C4-2B (cell line): ENCODE measurements at regions not wholly inside any gene's neighbourhood (a gene's known extent, or its start where the extent isn't known, plus 50 kb on each side); places are given as distances from the start of the nearest gene placed in this dataset.

Source experiments
- CTCF ChIP-seq: fragments of 450-650 bp; conservative IDR thresholded peaks from 2 replicates; pipeline ENCODE4 v1.5.1; 2017; ENCODE audit warnings: mild to moderate bottlenecking
- ZFX ChIP-seq: fragments of 450-650 bp; IDR thresholded peaks from 2 replicates; pipeline ENCODE4 v1.6.1; 2017

- TF ChIP-seq CTCF = no peak
- TF ChIP-seq ZFX = no peak
These were observed 1330.1 kb upstream of the PIK3C3 start for GRCh38 chr18:40624959-40625358.
